ENCODE measurements at regions not wholly inside any gene's neighbourhood (a gene's known extent, or its start where the extent isn't known, plus 50 kb on each side); places are given as distances from the start of the nearest gene placed in this dataset.

DNA sequence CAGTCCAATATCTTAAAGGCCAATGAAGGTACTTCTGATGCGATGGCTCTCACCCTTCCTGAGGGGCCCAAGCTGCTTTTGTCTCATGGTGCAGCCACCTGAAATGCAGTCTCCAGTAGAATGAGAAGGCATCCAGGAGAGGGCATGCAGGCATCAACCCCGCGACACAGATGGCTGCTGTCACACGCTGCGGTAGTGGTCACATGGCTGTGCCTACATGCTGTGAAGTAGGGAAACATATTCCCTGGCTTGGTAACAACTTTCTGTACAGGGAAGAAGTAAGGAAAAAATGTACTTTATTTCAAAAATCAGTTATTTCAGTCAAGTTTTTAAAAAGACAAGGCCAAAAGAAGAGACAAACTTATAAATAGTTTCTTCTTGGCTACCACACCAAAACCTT is 139.9 kb downstream of the TRIML1 start:
- H3K4me3 ChIP-seq (ENCODE audit: low read depth, low read length), result no peak overlapping the region
- TF ChIP-seq, protein P1, sequence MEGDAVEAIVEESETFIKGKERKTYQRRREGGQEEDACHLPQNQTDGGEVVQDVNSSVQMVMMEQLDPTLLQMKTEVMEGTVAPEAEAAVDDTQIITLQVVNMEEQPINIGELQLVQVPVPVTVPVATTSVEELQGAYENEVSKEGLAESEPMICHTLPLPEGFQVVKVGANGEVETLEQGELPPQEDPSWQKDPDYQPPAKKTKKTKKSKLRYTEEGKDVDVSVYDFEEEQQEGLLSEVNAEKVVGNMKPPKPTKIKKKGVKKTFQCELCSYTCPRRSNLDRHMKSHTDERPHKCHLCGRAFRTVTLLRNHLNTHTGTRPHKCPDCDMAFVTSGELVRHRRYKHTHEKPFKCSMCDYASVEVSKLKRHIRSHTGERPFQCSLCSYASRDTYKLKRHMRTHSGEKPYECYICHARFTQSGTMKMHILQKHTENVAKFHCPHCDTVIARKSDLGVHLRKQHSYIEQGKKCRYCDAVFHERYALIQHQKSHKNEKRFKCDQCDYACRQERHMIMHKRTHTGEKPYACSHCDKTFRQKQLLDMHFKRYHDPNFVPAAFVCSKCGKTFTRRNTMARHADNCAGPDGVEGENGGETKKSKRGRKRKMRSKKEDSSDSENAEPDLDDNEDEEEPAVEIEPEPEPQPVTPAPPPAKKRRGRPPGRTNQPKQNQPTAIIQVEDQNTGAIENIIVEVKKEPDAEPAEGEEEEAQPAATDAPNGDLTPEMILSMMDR (IDR thresholded peaks at IDR 0.05; ENCODE audit: control insufficient read depth, extremely low read depth, insufficient read depth), result no peak
- no peak for DNase-seq (ENCODE audit: low read depth)

DNA sequence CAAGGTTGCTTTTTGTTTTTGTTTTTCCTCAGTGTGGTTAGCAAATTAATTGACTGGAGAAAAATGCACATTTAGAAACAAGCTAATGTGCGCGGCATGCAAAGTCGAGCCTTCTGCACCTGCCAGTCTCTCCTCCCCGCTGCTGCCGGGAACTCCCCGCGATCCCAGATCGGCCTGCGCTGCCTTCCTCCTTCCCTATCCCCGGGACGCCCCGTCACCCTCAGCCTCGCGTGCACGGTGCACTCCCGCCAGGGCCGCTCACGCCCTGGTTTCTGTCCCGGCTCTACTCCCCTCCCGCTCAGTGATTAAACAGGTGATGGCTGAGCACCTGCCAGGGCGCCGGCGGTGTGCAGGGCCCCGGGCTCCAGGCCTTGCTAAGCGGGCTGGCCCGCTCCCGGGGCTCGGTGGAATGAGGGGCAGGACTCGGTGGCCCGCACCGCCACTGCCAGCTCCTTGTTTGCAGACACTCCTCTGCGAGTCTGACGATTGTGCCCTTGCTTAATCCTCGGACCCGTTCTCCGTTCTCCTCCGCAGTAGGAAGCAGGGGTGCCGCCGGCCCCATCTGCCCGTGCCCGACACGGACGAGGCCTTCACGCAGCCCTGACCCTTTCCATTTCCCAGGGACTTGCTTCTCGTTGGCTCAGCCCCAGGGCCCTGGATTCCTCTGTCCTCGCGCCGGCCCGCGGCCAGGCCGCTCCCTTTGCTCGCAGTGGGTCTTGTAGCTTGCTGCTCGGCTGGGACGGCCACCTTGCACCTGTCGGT is 143.4 kb downstream of the TRIML1 start:
- TF ChIP-seq, protein P1 (IDR thresholded peaks at IDR 0.05; ENCODE audit: control insufficient read depth, extremely low read depth, insufficient read depth), result no peak
- no peak for DNase-seq (ENCODE audit: low read depth)
- no peak overlapping the region for H3K4me3 ChIP-seq (ENCODE audit: low read depth, low read length)

GRCh38 chr4:188287169-188287894 is 148.1 kb downstream of the TRIML1 start:
- H3K4me3 ChIP-seq (ENCODE audit: low read depth, low read length), result no peak overlapping the region
- no peak for DNase-seq (ENCODE audit: low read depth)
- TF ChIP-seq, protein P1 (IDR thresholded peaks at IDR 0.05; ENCODE audit: control insufficient read depth, extremely low read depth, insufficient read depth), result no peak

DNA sequence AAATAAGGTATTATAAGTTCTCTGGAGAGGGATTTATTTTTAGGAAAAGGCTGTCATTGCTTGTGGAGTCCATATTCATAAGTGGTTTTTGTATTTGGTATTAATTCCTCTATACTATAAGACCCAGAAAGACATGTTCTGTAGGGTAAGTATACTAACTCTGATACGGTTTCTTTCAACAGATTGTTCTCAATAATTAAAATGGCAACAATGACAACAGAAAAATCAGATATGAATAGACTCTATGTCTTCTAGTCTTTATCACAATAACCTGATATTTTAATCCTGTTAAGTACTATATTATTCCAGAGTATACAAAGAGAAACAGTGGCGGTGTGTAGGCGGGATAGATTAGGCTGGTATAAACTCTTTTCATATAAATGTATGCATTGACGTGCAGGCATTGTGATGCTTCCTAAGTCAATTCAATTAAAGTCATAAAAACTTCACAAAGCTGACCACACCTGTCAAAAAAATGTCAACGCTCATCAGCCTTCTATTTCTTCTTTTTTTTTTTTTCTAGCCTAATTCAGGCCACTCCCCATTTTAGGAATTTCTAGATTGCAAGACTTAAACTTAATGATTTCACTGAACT is 150.4 kb downstream of the TRIML1 start:
- H3K4me3 ChIP-seq (ENCODE audit: low read depth, low read length), result no peak overlapping the region
- DNase-seq (ENCODE audit: low read depth), result no peak
- TF ChIP-seq, protein P1 (IDR thresholded peaks at IDR 0.05; ENCODE audit: control insufficient read depth, extremely low read depth, insufficient read depth), result no peak

DNA sequence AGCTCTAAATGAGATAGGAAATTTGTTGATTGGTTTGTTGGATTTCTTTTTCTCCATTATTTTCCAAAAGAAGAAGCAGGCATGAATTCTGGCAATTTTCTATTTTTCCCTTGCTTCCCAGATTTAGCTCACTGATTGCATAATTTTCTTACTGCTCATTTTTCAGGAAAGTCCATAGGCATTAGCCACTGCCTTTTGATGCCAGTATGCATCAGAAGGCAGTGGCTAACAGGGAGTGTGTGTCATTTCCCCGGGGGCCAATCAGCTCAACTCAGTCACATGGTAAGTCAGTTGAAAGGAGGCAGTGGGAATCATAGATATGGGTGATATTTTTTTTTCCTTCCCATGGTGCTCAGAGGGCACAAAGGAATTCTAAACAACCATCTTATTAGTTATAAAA is 156.7 kb downstream of the TRIML1 start:
- TF ChIP-seq, protein P1 (IDR thresholded peaks at IDR 0.05; ENCODE audit: control insufficient read depth, extremely low read depth, insufficient read depth), result no peak
- DNase-seq (ENCODE audit: low read depth), result no peak
- H3K4me3 ChIP-seq (ENCODE audit: low read depth, low read length), result no peak overlapping the region

DNA sequence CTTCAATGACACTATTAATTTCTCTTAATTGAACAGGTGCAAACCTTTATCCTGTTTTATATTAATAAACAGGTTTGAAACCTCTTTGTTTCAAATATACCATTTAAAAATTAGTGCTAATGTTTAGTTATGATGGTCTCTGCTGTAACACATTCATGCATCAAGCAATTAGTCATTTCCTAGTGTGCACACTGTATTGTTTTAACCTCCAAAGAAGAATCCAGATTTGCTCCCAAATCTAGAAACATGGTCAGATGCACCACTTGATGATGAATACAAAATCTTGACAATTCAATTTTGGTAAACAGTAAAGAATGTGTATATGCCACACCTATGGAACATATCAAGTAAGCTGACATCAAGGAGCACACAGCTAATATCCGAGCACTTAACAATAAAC is 157.1 kb downstream of the TRIML1 start:
- TF ChIP-seq, protein P1 (IDR thresholded peaks at IDR 0.05; ENCODE audit: control insufficient read depth, extremely low read depth, insufficient read depth), result no peak
- no peak for DNase-seq (ENCODE audit: low read depth)

More for the DNA sequence above, 157.1 kb downstream of the TRIML1 start:
- no peak overlapping the region for H3K4me3 ChIP-seq (ENCODE audit: low read depth, low read length)
